HFFc6 (cell line): ENCODE measurements at regions not wholly inside any gene's neighbourhood (a gene's known extent, or its start where the extent isn't known, plus 50 kb on each side); places are given as distances from the start of the nearest gene placed in this dataset.

ENCODE experiments used
- DNase-seq: peaks from one replicate; pipeline ENCODE4 v3.0.0-alpha.2; 2018
- H3K27ac Mint-ChIP-seq: 2 replicates; pipeline ENCODE4 v1.8.0; 2020; ENCODE audit warnings: mild to moderate bottlenecking, mixed read lengths
- H3K27me3 Mint-ChIP-seq: 2 replicates; pipeline ENCODE4 v1.8.0; 2021; ENCODE audit warnings: mild to moderate bottlenecking, moderate library complexity, mixed read lengths; ENCODE audit not compliant: insufficient read depth
- H3K36me3 Mint-ChIP-seq: 2 replicates; pipeline ENCODE4 v1.8.0; 2021; ENCODE audit warnings: low read depth, mixed read lengths
- H3K4me1 Mint-ChIP-seq: 2 replicates; pipeline ENCODE4 v1.8.0; 2020; ENCODE audit warnings: low read depth, mixed read lengths
- H3K4me3 Mint-ChIP-seq: 2 replicates; pipeline ENCODE4 v1.8.0; 2020; ENCODE audit warnings: mild to moderate bottlenecking, moderate library complexity, mixed read lengths
- H3K9me3 Mint-ChIP-seq: 2 replicates; pipeline ENCODE4 v1.8.0; 2020; ENCODE audit warnings: mild to moderate bottlenecking, mixed read lengths
- CTCF ChIP-seq: fragments of 200-600 bp; sonication (generic); IDR thresholded peaks from 2 replicates; pipeline ENCODE4 v1.5.0; 2021; ENCODE audit warnings: antibody characterized with exemption, mild to moderate bottlenecking

GRCh38 chr1:187626056-187626455, 797.3 kb downstream of the PLA2G4A start:
- no peaks in the 10 kb centered on the region for H3K4me1 Mint-ChIP-seq
- peaks cover 11% of the 10 kb centered on the region for H3K9me3 Mint-ChIP-seq
- no peak for DNase-seq
- TF ChIP-seq CTCF: no peak
- H3K27ac Mint-ChIP-seq: no peak overlapping the region
- H3K27me3 Mint-ChIP-seq: no peaks in the 10 kb centered on the region
- H3K4me3 Mint-ChIP-seq: no peak overlapping the region
- no peaks in the 10 kb centered on the region for H3K36me3 Mint-ChIP-seq

- Mint-ChIP-seq H3K4me1 (no peaks in the 10 kb centered on the region), H3K9me3 (peaks cover 16% of the 10 kb centered on the region), H3K27me3 (no peaks in the 10 kb centered on the region), H3K36me3 (no peaks in the 10 kb centered on the region), H3K4me3 (no peak overlapping the region), H3K27ac (no peak overlapping the region)
- no peak for TF ChIP-seq CTCF
- no peak for DNase-seq
Observed at GRCh38 chr1:187627516-187627915, 798.8 kb downstream of the PLA2G4A start.

GRCh38 chr1:187629075-187629474, 800.3 kb downstream of the PLA2G4A start:
- Mint-ChIP-seq H3K27ac (no peak overlapping the region), H3K27me3 (no peaks in the 10 kb centered on the region), H3K4me1 (no peaks in the 10 kb centered on the region), H3K4me3 (no peak overlapping the region), H3K36me3 (no peaks in the 10 kb centered on the region), H3K9me3 (peaks cover 16% of the 10 kb centered on the region)
- DNase-seq: no peak
- TF ChIP-seq CTCF: no peak

GRCh38 chr1:187630653-187631380, 802.1 kb downstream of the PLA2G4A start:
- no peaks in the 10 kb centered on the region for H3K36me3 Mint-ChIP-seq

GRCh38 chr1:187631381-187631675, 802.6 kb downstream of the PLA2G4A start:
- Mint-ChIP-seq H3K27ac (no peak overlapping the region), H3K36me3 (no peaks in the 10 kb centered on the region), H3K4me3 (no peak overlapping the region), H3K9me3 (peaks cover 21% of the 10 kb centered on the region), H3K4me1 (no peaks in the 10 kb centered on the region), H3K27me3 (no peaks in the 10 kb centered on the region)
- DNase-seq: no peak
- TF ChIP-seq CTCF: no peak

More at GRCh38 chr1:187630653-187631380, 802.1 kb downstream of the PLA2G4A start:
- DNase-seq: no peak
- TF ChIP-seq CTCF: no peak
- Mint-ChIP-seq H3K27ac (no peak overlapping the region), H3K9me3 (peaks cover 21% of the 10 kb centered on the region), H3K27me3 (no peaks in the 10 kb centered on the region), H3K4me3 (no peak overlapping the region), H3K4me1 (no peaks in the 10 kb centered on the region)

GRCh38 chr1:187631984-187632383, 803.2 kb downstream of the PLA2G4A start:
- DNase-seq: no peak
- Mint-ChIP-seq H3K4me3 (no peak overlapping the region), H3K27me3 (no peaks in the 10 kb centered on the region), H3K36me3 (no peaks in the 10 kb centered on the region), H3K9me3 (peaks cover 16% of the 10 kb centered on the region), H3K27ac (no peak overlapping the region), H3K4me1 (no peaks in the 10 kb centered on the region)
- TF ChIP-seq CTCF: no peak
